ENCODE measurements at regions not wholly inside any gene's neighbourhood (a gene's known extent, or its start where the extent isn't known, plus 50 kb on each side); places are given as distances from the start of the nearest gene placed in this dataset.
A peak's percentile ranks its signal among the peaks of the same experiment; 100 is the strongest.

GRCh38 chr15:39051626-39052322, 487.2 kb upstream of the RASGRP1 start:
- Histone ChIP-seq H3K4me3 (ENCODE audit: low read depth, low read length) (no peak overlapping the region), H3K27me3 (ENCODE audit: control insufficient read depth, insufficient read depth, low read length) (no peaks in the 10 kb centered on the region), H3K4me1 (ENCODE audit: control insufficient read depth, insufficient read depth, low read length, poor library complexity, severe bottlenecking) (no peaks in the 10 kb centered on the region), H3K27ac (ENCODE audit: insufficient read depth, low read length, poor library complexity, severe bottlenecking) (no peak overlapping the region), H3K36me3 (ENCODE audit: control insufficient read depth, insufficient read depth, low read length) (no peaks in the 10 kb centered on the region), H3K9me3 (ENCODE audit: control insufficient read depth in 2 of 2, low read length in 2 of 2) (peaks cover 17 to 22% of the 10 kb centered on the region in 2 experiments)
- Mint-ChIP-seq H3K4me1 (peaks cover 0 to 10% (median 0%) of the 10 kb centered on the region in 4 donors), H3K9me3 (peaks cover 6 to 22% (median 17%) of the 10 kb centered on the region in 7 donors), H3K4me3 (no peak overlapping the region), H3K27me3 (peaks cover 5% of the 10 kb centered on the region), H3K36me3 (no peaks in the 10 kb centered on the region), H3K27ac (no peak overlapping the region)
- ATAC-seq (ENCODE audit: low read depth in 2 of 2) (no peak), DNase-seq (no peak)

GRCh38 chr15:39052323-39052705, 487.7 kb upstream of the RASGRP1 start:
- no peak overlapping the region for H3K4me3 ChIP-seq (ENCODE audit: low read depth, low read length)
- Mint-ChIP-seq H3K4me1 (peaks cover 0 to 10% (median 0%) of the 10 kb centered on the region in 4 donors), H3K9me3 (peaks cover 6 to 22% (median 14%) of the 10 kb centered on the region in 7 donors), H3K27ac (no peak overlapping the region), H3K27me3 (peaks cover 5% of the 10 kb centered on the region), H3K36me3 (no peaks in the 10 kb centered on the region), H3K4me3 (no peak overlapping the region)
- no peak for DNase-seq
- ATAC-seq (ENCODE audit: low read depth in 2 of 2) = no peak
- no peaks in the 10 kb centered on the region for H3K36me3 ChIP-seq (ENCODE audit: control insufficient read depth, insufficient read depth, low read length)
- no peaks in the 10 kb centered on the region for H3K4me1 ChIP-seq (ENCODE audit: control insufficient read depth, insufficient read depth, low read length, poor library complexity, severe bottlenecking)
- peaks cover 16 to 17% of the 10 kb centered on the region in 2 experiments for H3K9me3 ChIP-seq (ENCODE audit: control insufficient read depth in 2 of 2, low read length in 2 of 2)
- no peaks in the 10 kb centered on the region for H3K27me3 ChIP-seq (ENCODE audit: control insufficient read depth, insufficient read depth, low read length)
- no peak overlapping the region for H3K27ac ChIP-seq (ENCODE audit: insufficient read depth, low read length, poor library complexity, severe bottlenecking)

GRCh38 chr15:39053480-39053879, 488.9 kb upstream of the RASGRP1 start:
- ATAC-seq (ENCODE audit: low read depth in 2 of 2) (no peak), DNase-seq (no peak)
- Mint-ChIP-seq H3K9me3 (peaks cover 6 to 22% (median 14%) of the 10 kb centered on the region in 7 donors), H3K27me3 (peaks cover 5% of the 10 kb centered on the region), H3K4me1 (peaks cover 0 to 10% (median 0%) of the 10 kb centered on the region in 4 donors), H3K36me3 (no peaks in the 10 kb centered on the region), H3K27ac (no peak overlapping the region), H3K4me3 (no peak overlapping the region)
- Histone ChIP-seq H3K4me1 (ENCODE audit: control insufficient read depth, insufficient read depth, low read length, poor library complexity, severe bottlenecking) (no peaks in the 10 kb centered on the region), H3K9me3 (ENCODE audit: control insufficient read depth in 2 of 2, low read length in 2 of 2) (peaks cover 12 to 13% of the 10 kb centered on the region in 2 experiments), H3K27ac (ENCODE audit: insufficient read depth, low read length, poor library complexity, severe bottlenecking) (no peak overlapping the region), H3K27me3 (ENCODE audit: control insufficient read depth, insufficient read depth, low read length) (no peaks in the 10 kb centered on the region), H3K4me3 (ENCODE audit: low read depth, low read length) (no peak overlapping the region), H3K36me3 (ENCODE audit: control insufficient read depth, insufficient read depth, low read length) (no peaks in the 10 kb centered on the region)

GRCh38 chr15:39054128-39054732, 489.6 kb upstream of the RASGRP1 start:
- Mint-ChIP-seq H3K36me3 (no peaks in the 10 kb centered on the region), H3K4me3 (no peak overlapping the region), H3K27me3 (peaks cover 5% of the 10 kb centered on the region), H3K9me3 (peaks cover 6 to 17% (median 12%) of the 10 kb centered on the region in 7 donors), H3K27ac (no peak overlapping the region), H3K4me1 (peaks cover 0 to 10% (median 0%) of the 10 kb centered on the region in 4 donors)
- no peaks in the 10 kb centered on the region for H3K27me3 ChIP-seq (ENCODE audit: control insufficient read depth, insufficient read depth, low read length)
- H3K4me1 ChIP-seq (ENCODE audit: control insufficient read depth, insufficient read depth, low read length, poor library complexity, severe bottlenecking) = no peaks in the 10 kb centered on the region
- no peaks in the 10 kb centered on the region for H3K36me3 ChIP-seq (ENCODE audit: control insufficient read depth, insufficient read depth, low read length)
- ATAC-seq (ENCODE audit: low read depth in 2 of 2) = no peak
- H3K27ac ChIP-seq (ENCODE audit: insufficient read depth, low read length, poor library complexity, severe bottlenecking) = no peak overlapping the region
- DNase-seq = no peak
- H3K4me3 ChIP-seq (ENCODE audit: low read depth, low read length) = no peak overlapping the region
- H3K9me3 ChIP-seq (ENCODE audit: control insufficient read depth in 2 of 2, low read length in 2 of 2) = peaks cover 4 to 6% of the 10 kb centered on the region in 2 experiments

GRCh38 chr15:39056357-39056756, 491.7 kb upstream of the RASGRP1 start:
- Mint-ChIP-seq H3K27me3 (peaks cover 5% of the 10 kb centered on the region), H3K4me1 (peaks cover 0 to 5% (median 0%) of the 10 kb centered on the region in 4 donors), H3K4me3 (no peak overlapping the region), H3K9me3 (peaks cover 2 to 12% (median 4%) of the 10 kb centered on the region in 7 donors), H3K27ac (no peak overlapping the region), H3K36me3 (no peaks in the 10 kb centered on the region)
- H3K36me3 ChIP-seq (ENCODE audit: control insufficient read depth, insufficient read depth, low read length) = no peaks in the 10 kb centered on the region
- H3K4me3 ChIP-seq (ENCODE audit: low read depth, low read length) = no peak overlapping the region
- H3K9me3 ChIP-seq (ENCODE audit: control insufficient read depth in 2 of 2, low read length in 2 of 2) = no peaks in the 10 kb centered on the region
- no peaks in the 10 kb centered on the region for H3K4me1 ChIP-seq (ENCODE audit: control insufficient read depth, insufficient read depth, low read length, poor library complexity, severe bottlenecking)
- DNase-seq (no peak), ATAC-seq (ENCODE audit: low read depth in 2 of 2) (no peak)
- no peak overlapping the region for H3K27ac ChIP-seq (ENCODE audit: insufficient read depth, low read length, poor library complexity, severe bottlenecking)
- no peaks in the 10 kb centered on the region for H3K27me3 ChIP-seq (ENCODE audit: control insufficient read depth, insufficient read depth, low read length)

- no peaks in the 10 kb centered on the region for H3K27me3 Mint-ChIP-seq
- H3K27ac Mint-ChIP-seq = no peak overlapping the region
- H3K36me3 Mint-ChIP-seq = no peaks in the 10 kb centered on the region
- peaks cover 0 to 5% (median 0%) of the 10 kb centered on the region in 4 donors for H3K4me1 Mint-ChIP-seq
- Histone ChIP-seq H3K9me3 (ENCODE audit: control insufficient read depth in 2 of 2, low read length in 2 of 2) (no peaks in the 10 kb centered on the region), H3K4me3 (ENCODE audit: low read depth, low read length) (no peak overlapping the region), H3K27ac (ENCODE audit: insufficient read depth, low read length, poor library complexity, severe bottlenecking) (no peak overlapping the region), H3K27me3 (ENCODE audit: control insufficient read depth, insufficient read depth, low read length) (no peaks in the 10 kb centered on the region), H3K4me1 (ENCODE audit: control insufficient read depth, insufficient read depth, low read length, poor library complexity, severe bottlenecking) (no peaks in the 10 kb centered on the region), H3K36me3 (ENCODE audit: control insufficient read depth, insufficient read depth, low read length) (no peaks in the 10 kb centered on the region)
- ATAC-seq (ENCODE audit: low read depth in 2 of 2) = no peak
- DNase-seq = no peak
- peaks cover 0 to 10% (median 2%) of the 10 kb centered on the region in 7 donors for H3K9me3 Mint-ChIP-seq
- no peak overlapping the region for H3K4me3 Mint-ChIP-seq
Measured at GRCh38 chr15:39058351-39059131, 493.9 kb upstream of the RASGRP1 start.

GRCh38 chr15:39059917-39060316, 495.3 kb upstream of the RASGRP1 start:
- Mint-ChIP-seq H3K4me1 (peaks cover 0 to 5% (median 0%) of the 10 kb centered on the region in 4 donors), H3K4me3 (no peak overlapping the region), H3K9me3 (peaks cover 0 to 5% (median 2%) of the 10 kb centered on the region in 7 donors), H3K27me3 (no peaks in the 10 kb centered on the region), H3K36me3 (no peaks in the 10 kb centered on the region), H3K27ac (peak overlapping the region in 1 of 3 donors; percentile 10)
- ATAC-seq (ENCODE audit: low read depth in 2 of 2) = no peak
- no peak for DNase-seq
- no peak overlapping the region for H3K27ac ChIP-seq (ENCODE audit: insufficient read depth, low read length, poor library complexity, severe bottlenecking)
- no peaks in the 10 kb centered on the region for H3K4me1 ChIP-seq (ENCODE audit: control insufficient read depth, insufficient read depth, low read length, poor library complexity, severe bottlenecking)
- no peaks in the 10 kb centered on the region for H3K27me3 ChIP-seq (ENCODE audit: control insufficient read depth, insufficient read depth, low read length)
- H3K4me3 ChIP-seq (ENCODE audit: low read depth, low read length) = no peak overlapping the region
- no peaks in the 10 kb centered on the region for H3K36me3 ChIP-seq (ENCODE audit: control insufficient read depth, insufficient read depth, low read length)
- no peaks in the 10 kb centered on the region for H3K9me3 ChIP-seq (ENCODE audit: control insufficient read depth in 2 of 2, low read length in 2 of 2)
